ENCODE measurements at regions not wholly inside any gene's neighbourhood (a gene's known extent, or its start where the extent isn't known, plus 50 kb on each side); places are given as distances from the start of the nearest gene placed in this dataset.

- no peaks in the 10 kb centered on the region for H3K79me2 ChIP-seq (ENCODE audit: insufficient read depth, low read length)
- no peak overlapping the region for H3K4me2 ChIP-seq (ENCODE audit: low read depth, low read length, poor library complexity, severe bottlenecking)
- no peak overlapping the region for H3K9ac ChIP-seq (ENCODE audit: low read length)
- no peak overlapping the region for H3K27ac ChIP-seq (ENCODE audit: low read depth, low read length)
- H3K9me3 ChIP-seq (ENCODE audit: insufficient read depth, low read length) = no peaks in the 10 kb centered on the region
- no peaks in the 10 kb centered on the region for H4K20me1 ChIP-seq (ENCODE audit: low read depth, low read length)
- H3K9me2 ChIP-seq (replicated peaks; ENCODE audit: insufficient read depth, low read length) = no peaks in the 10 kb centered on the region
- H3K36me3 ChIP-seq (ENCODE audit: low read length) = no peaks in the 10 kb centered on the region
- H3K4me3 ChIP-seq (ENCODE audit: insufficient read depth, low read length, poor library complexity, severe bottlenecking) = no peak overlapping the region
- no peaks in the 10 kb centered on the region for H3K27me3 ChIP-seq (ENCODE audit: low read length)
- H3F3A ChIP-seq (ENCODE audit: insufficient read depth) = no peaks in the 10 kb centered on the region
- peak overlapping the region; percentile 25 for H2AFZ ChIP-seq (ENCODE audit: low read depth, low read length, severe bottlenecking)
- TF ChIP-seq, protein P1, sequence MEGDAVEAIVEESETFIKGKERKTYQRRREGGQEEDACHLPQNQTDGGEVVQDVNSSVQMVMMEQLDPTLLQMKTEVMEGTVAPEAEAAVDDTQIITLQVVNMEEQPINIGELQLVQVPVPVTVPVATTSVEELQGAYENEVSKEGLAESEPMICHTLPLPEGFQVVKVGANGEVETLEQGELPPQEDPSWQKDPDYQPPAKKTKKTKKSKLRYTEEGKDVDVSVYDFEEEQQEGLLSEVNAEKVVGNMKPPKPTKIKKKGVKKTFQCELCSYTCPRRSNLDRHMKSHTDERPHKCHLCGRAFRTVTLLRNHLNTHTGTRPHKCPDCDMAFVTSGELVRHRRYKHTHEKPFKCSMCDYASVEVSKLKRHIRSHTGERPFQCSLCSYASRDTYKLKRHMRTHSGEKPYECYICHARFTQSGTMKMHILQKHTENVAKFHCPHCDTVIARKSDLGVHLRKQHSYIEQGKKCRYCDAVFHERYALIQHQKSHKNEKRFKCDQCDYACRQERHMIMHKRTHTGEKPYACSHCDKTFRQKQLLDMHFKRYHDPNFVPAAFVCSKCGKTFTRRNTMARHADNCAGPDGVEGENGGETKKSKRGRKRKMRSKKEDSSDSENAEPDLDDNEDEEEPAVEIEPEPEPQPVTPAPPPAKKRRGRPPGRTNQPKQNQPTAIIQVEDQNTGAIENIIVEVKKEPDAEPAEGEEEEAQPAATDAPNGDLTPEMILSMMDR (IDR thresholded peaks at IDR 0.05; ENCODE audit: insufficient read depth, low read length, poor library complexity, severe bottlenecking) = no peak
- no peak for TF ChIP-seq EZH2phosphoT487 (conservative IDR thresholded peaks at IDR 0.05; ENCODE audit: low read length)
Observed at GRCh38 chr14:45916340-45916953, 663.4 kb upstream of the MIS18BP1 start.

GRCh38 chr14:45907782-45908181 lies 654.8 kb upstream of the MIS18BP1 start:
- H4K20me1 ChIP-seq (ENCODE audit: low read depth, low read length) = no peaks in the 10 kb centered on the region

GRCh38 chr14:45906257-45906656 lies 653.3 kb upstream of the MIS18BP1 start:
- Histone ChIP-seq H3K9me2 (replicated peaks; ENCODE audit: insufficient read depth, low read length) (no peaks in the 10 kb centered on the region), H2AFZ (ENCODE audit: low read depth, low read length, severe bottlenecking) (no peak overlapping the region)

More at GRCh38 chr14:45907782-45908181, 654.8 kb upstream of the MIS18BP1 start:
- Histone ChIP-seq H3K27ac (ENCODE audit: low read depth, low read length) (no peak overlapping the region), H3K4me3 (ENCODE audit: insufficient read depth, low read length, poor library complexity, severe bottlenecking) (no peak overlapping the region), H2AFZ (ENCODE audit: low read depth, low read length, severe bottlenecking) (no peak overlapping the region), H3K9ac (ENCODE audit: low read length) (no peak overlapping the region), H3K4me2 (ENCODE audit: low read depth, low read length, poor library complexity, severe bottlenecking) (no peak overlapping the region), H3F3A (ENCODE audit: insufficient read depth) (no peaks in the 10 kb centered on the region), H3K9me2 (replicated peaks; ENCODE audit: insufficient read depth, low read length) (no peaks in the 10 kb centered on the region), H3K9me3 (ENCODE audit: insufficient read depth, low read length) (no peaks in the 10 kb centered on the region), H3K36me3 (ENCODE audit: low read length) (no peaks in the 10 kb centered on the region), H3K79me2 (ENCODE audit: insufficient read depth, low read length) (no peaks in the 10 kb centered on the region), H3K27me3 (ENCODE audit: low read length) (no peaks in the 10 kb centered on the region)
- no peak for TF ChIP-seq EZH2phosphoT487 (conservative IDR thresholded peaks at IDR 0.05; ENCODE audit: low read length)
- TF ChIP-seq, protein P1 (IDR thresholded peaks at IDR 0.05; ENCODE audit: insufficient read depth, low read length, poor library complexity, severe bottlenecking) = no peak

More at GRCh38 chr14:45906257-45906656, 653.3 kb upstream of the MIS18BP1 start:
- no peak overlapping the region for H3K27ac ChIP-seq (ENCODE audit: low read depth, low read length)
- no peaks in the 10 kb centered on the region for H3K9me3 ChIP-seq (ENCODE audit: insufficient read depth, low read length)
- H3K4me2 ChIP-seq (ENCODE audit: low read depth, low read length, poor library complexity, severe bottlenecking) = no peak overlapping the region
- no peaks in the 10 kb centered on the region for H4K20me1 ChIP-seq (ENCODE audit: low read depth, low read length)
- no peak overlapping the region for H3K9ac ChIP-seq (ENCODE audit: low read length)
- no peaks in the 10 kb centered on the region for H3F3A ChIP-seq (ENCODE audit: insufficient read depth)
- TF ChIP-seq, protein P1 (IDR thresholded peaks at IDR 0.05; ENCODE audit: insufficient read depth, low read length, poor library complexity, severe bottlenecking) = no peak
- no peak for TF ChIP-seq EZH2phosphoT487 (conservative IDR thresholded peaks at IDR 0.05; ENCODE audit: low read length)
- no peaks in the 10 kb centered on the region for H3K36me3 ChIP-seq (ENCODE audit: low read length)
- H3K27me3 ChIP-seq (ENCODE audit: low read length) = no peaks in the 10 kb centered on the region
- H3K4me3 ChIP-seq (ENCODE audit: insufficient read depth, low read length, poor library complexity, severe bottlenecking) = no peak overlapping the region
- no peaks in the 10 kb centered on the region for H3K79me2 ChIP-seq (ENCODE audit: insufficient read depth, low read length)
